Adrenal gland (tissue), 9 donors: ENCODE measurements at regions not wholly inside any gene's neighbourhood (a gene's known extent, or its start where the extent isn't known, plus 50 kb on each side); places are given as distances from the start of the nearest gene placed in this dataset.
"Not testable (repeated sequence)": the region's sequence is repeated elsewhere in the genome, so short reads cannot be mapped to it uniquely, and the experiment has no call there.

Experiments
- DNase-seq, 7 donors: peaks; one replicate each; pipeline ENCODE4 v3.0.0-alpha.2; 2019 to 2020
- H3K27ac ChIP-seq, 5 donors: fragments of 200-600 bp; sonication (generic) in 4 of 5; 1 replicate in 3 of 5; 2 replicates in 2 of 5; pipeline versions ENCODE4 v1.5.1 to v1.8.0; 2016 to 2020; ENCODE audit warnings: mild to moderate bottlenecking in 1 of 5
- H3K27me3 ChIP-seq: fragments of 200-600 bp; 2 replicates; pipeline ENCODE4 v1.8.0; 2021
- H3K36me3 ChIP-seq, 2 donors: fragments of 200-600 bp; replicated peaks in 1 of 2; 1 replicate in 1 of 2; 2 replicates in 1 of 2; pipeline versions ENCODE4 v1.5.1 to v1.8.0; 2018 to 2022
- H3K4me1 ChIP-seq, 2 donors: fragments of 200-600 bp; replicated peaks in 1 of 2; 1 replicate in 1 of 2; 2 replicates in 1 of 2; pipeline versions ENCODE4 v1.5.1 to v1.8.0; 2018 to 2021
- H3K4me3 ChIP-seq, 4 donors: fragments of 200-600 bp; sonication (generic) in 3 of 4; one replicate each; pipeline ENCODE4 v1.5.1; 2016 to 2018
- H3K9me3 ChIP-seq, 3 donors: fragments of 200-600 bp; sonication (generic) in 1 of 3; replicated peaks in 1 of 3; 1 replicate in 2 of 3; 2 replicates in 1 of 3; pipeline versions ENCODE4 v1.5.1 to v1.8.0; 2016 to 2021
- CTCF ChIP-seq, 6 experiments: fragments of 450-650 bp in 4 of 6; fragments of 200-600 bp in 2 of 6; sonication (generic) in 1 of 6; IDR thresholded peaks; 1 replicate in 5 of 6; 2 replicates in 1 of 6; pipeline versions ENCODE4 v1.5.1 to v1.8.0; 2016 to 2021; ENCODE audit warnings: antibody characterized with exemption in 6 of 6, mild to moderate bottlenecking in 2 of 6, moderate library complexity in 1 of 6
- POLR2A ChIP-seq, 2 donors: fragments of 450-650 bp; IDR thresholded peaks; one replicate each; pipeline ENCODE4 v1.6.1; 2017; ENCODE audit warnings: antibody characterized with exemption in 2 of 2, mild to moderate bottlenecking in 2 of 2, moderate library complexity in 1 of 2
- WGBS, 4 donors: extraction: QIAGEN DNeasy Blood & Tissue Kit in 2 of 4; methylation state at CpG; one replicate each; pipeline versions ENCODE4 v1.1.5 to v1.1.7; 2013 to 2017; 5-methylcytosine and 5-hydroxymethylcytosine counted together
- intact Hi-C, 2 donors: fragments of 100-400 bp; cut with DNase I; formaldehyde crosslinking; loops; one replicate each; pipeline versions ENCODE4 v1.14.1 to v1.15.0; 2022 to 2023
- donor health status: healthy with polysubstance abuse.
- donor health status: Bipolar disorder and iron deficiency.
- donor health status: DM: yes; HTN: yes; CAD: no.
- donor health status: DM: no; HTN: no; CAD: no.
- donor health status: DM: no; HTN: no; CAD: no.

GRCh38 chr4:189147005-189147929, 793.4 kb upstream of the FRG1 start:
- intact Hi-C loops: no loop called here
- Histone ChIP-seq H3K9me3 (no peaks in the 10 kb centered on the region), H3K27ac (no peak overlapping the region), H3K36me3 (no peaks in the 10 kb centered on the region), H3K4me1 (no peaks in the 10 kb centered on the region), H3K27me3 (no peaks in the 10 kb centered on the region), H3K4me3 (no peak overlapping the region)
- WGBS, 4 donors: 75 to 80% (median 79%) methylated on average over 23 to 24 of the region's 24 CpGs
- DNase-seq: no peak
- TF ChIP-seq POLR2A (IDR thresholded peaks at IDR 0.05) (no peak), CTCF (IDR thresholded peaks at IDR 0.05) (no peak)

GRCh38 chr4:189155083-189155482, 785.6 kb upstream of the FRG1 start:
- H3K36me3 ChIP-seq, DNase-seq, H3K9me3 ChIP-seq, H3K27me3 ChIP-seq, H3K27ac ChIP-seq, intact Hi-C loops, H3K4me1 ChIP-seq, H3K4me3 ChIP-seq: not testable (repeated sequence)
- WGBS, 4 donors: 71 to 73% (median 72%) methylated on average over 3 to 13 of the region's 13 CpGs

GRCh38 chr4:189162073-189162789, 778.4 kb upstream of the FRG1 start:
- TF ChIP-seq POLR2A (IDR thresholded peaks at IDR 0.05) (no peak), CTCF (IDR thresholded peaks at IDR 0.05) (no peak)
- Histone ChIP-seq H3K27ac (no peak overlapping the region), H3K4me3 (no peak overlapping the region), H3K4me1 (no peaks in the 10 kb centered on the region), H3K9me3 (no peaks in the 10 kb centered on the region), H3K27me3 (no peaks in the 10 kb centered on the region), H3K36me3 (no peaks in the 10 kb centered on the region)
- 46 to 82% (median 64%) methylated on average over 7 of the region's 7 CpGs for WGBS, 4 donors
- DNase-seq: no peak
- intact Hi-C loops: no loop called here

- no peaks in the 10 kb centered on the region for H3K27me3 ChIP-seq
- no peaks in the 10 kb centered on the region for H3K4me1 ChIP-seq
- no peaks in the 10 kb centered on the region for H3K9me3 ChIP-seq
- intact Hi-C loops: no loop called here
- no peaks in the 10 kb centered on the region for H3K36me3 ChIP-seq
- TF ChIP-seq POLR2A (IDR thresholded peaks at IDR 0.05) (no peak), CTCF (IDR thresholded peaks at IDR 0.05) (no peak)
- H3K27ac ChIP-seq: no peak overlapping the region
- no peak for DNase-seq
- no peak overlapping the region for H3K4me3 ChIP-seq
Measured at GRCh38 chr4:189162888-189163287, 777.8 kb upstream of the FRG1 start.
